ENCODE measurements at regions not wholly inside any gene's neighbourhood (a gene's known extent, or its start where the extent isn't known, plus 50 kb on each side); places are given as distances from the start of the nearest gene placed in this dataset.

DNA sequence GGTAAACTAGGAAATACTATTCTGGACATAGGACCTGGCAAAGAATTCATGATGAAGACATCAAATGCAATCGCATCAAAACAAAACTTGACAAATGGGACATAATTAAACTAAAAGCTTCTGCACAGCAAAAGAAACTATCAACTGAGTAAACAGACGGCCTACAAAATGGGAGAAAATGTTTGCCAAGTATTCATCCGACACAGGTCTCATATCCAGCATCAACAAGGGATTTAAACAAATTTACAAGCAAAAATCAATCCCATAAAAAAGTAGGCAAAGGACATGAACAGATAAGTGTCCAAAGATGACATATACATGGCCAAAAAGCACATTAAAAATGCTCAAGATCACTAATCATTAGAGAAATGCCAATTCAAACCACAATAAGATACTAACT lies 1088.9 kb downstream of the NAALADL2 start:
- H4K91ac ChIP-seq (ENCODE audit: insufficient read length, low read depth, low read length), result no peak overlapping the region
- H3K4me2 ChIP-seq (ENCODE audit: insufficient read depth, insufficient read length, low read length), result no peak overlapping the region
- no peak overlapping the region for H3K18ac ChIP-seq (ENCODE audit: insufficient read length, low read depth, low read length)
- H2AK5ac ChIP-seq (ENCODE audit: insufficient read length, low read length), result no peak overlapping the region
- no peaks in the 10 kb centered on the region for H3K9me3 ChIP-seq (ENCODE audit: control insufficient read depth, low read depth, low read length)
- H3K4me1 Mint-ChIP-seq, result peaks cover 4 to 9% of the 10 kb centered on the region in 2 experiments
- H3K9me3 Mint-ChIP-seq, result peaks cover 18 to 27% of the 10 kb centered on the region in 2 experiments
- no peaks in the 10 kb centered on the region; the same call in 1 of the 2 replicates for H3K4me1 ChIP-seq (ENCODE audit: insufficient read depth, low read length)
- no peaks in the 10 kb centered on the region for H3K27me3 Mint-ChIP-seq (ENCODE audit: low read depth)
- no peak overlapping the region for H3K4ac ChIP-seq (ENCODE audit: low read depth, low read length)
- no CpG with 5 or more reads among the region's 3 CpGs for WGBS (ENCODE audit: extremely low coverage, insufficient read length, low lambda C conversion rate)
- DNase-seq, result no peak
- H2AFZ ChIP-seq (ENCODE audit: low read length), result no peak overlapping the region
- H2BK12ac ChIP-seq (ENCODE audit: insufficient read length, low read depth, low read length), result no peak overlapping the region
- no peak overlapping the region for H3K14ac ChIP-seq (ENCODE audit: insufficient read depth, low read length)
- no peaks in the 10 kb centered on the region for H4K20me1 ChIP-seq (ENCODE audit: control insufficient read depth, insufficient read depth, insufficient read length)
- no peaks in the 10 kb centered on the region for H3K79me2 ChIP-seq (ENCODE audit: insufficient read depth, low read length)
- H4K8ac ChIP-seq (replicated peaks; ENCODE audit: insufficient read length, low read depth, low read length), result no peak overlapping the region
- H2BK20ac ChIP-seq (ENCODE audit: low read depth, low read length, poor library complexity, severe bottlenecking), result no peak overlapping the region
- H3K36me3 Mint-ChIP-seq (ENCODE audit: insufficient read depth in 1 of 3, low read depth in 3 of 3), result peaks cover 12 to 26% (median 13%) of the 10 kb centered on the region in 3 experiments; a peak in 6 of 7 replicates
- no peak overlapping the region for H3K9ac ChIP-seq (ENCODE audit: extremely low read depth, insufficient read length, low read length)
- H4K5ac ChIP-seq (ENCODE audit: insufficient read length, low read depth, low read length), result no peak overlapping the region
- H3K4me3 Mint-ChIP-seq, result no peak overlapping the region
- TF ChIP-seq, protein P1, sequence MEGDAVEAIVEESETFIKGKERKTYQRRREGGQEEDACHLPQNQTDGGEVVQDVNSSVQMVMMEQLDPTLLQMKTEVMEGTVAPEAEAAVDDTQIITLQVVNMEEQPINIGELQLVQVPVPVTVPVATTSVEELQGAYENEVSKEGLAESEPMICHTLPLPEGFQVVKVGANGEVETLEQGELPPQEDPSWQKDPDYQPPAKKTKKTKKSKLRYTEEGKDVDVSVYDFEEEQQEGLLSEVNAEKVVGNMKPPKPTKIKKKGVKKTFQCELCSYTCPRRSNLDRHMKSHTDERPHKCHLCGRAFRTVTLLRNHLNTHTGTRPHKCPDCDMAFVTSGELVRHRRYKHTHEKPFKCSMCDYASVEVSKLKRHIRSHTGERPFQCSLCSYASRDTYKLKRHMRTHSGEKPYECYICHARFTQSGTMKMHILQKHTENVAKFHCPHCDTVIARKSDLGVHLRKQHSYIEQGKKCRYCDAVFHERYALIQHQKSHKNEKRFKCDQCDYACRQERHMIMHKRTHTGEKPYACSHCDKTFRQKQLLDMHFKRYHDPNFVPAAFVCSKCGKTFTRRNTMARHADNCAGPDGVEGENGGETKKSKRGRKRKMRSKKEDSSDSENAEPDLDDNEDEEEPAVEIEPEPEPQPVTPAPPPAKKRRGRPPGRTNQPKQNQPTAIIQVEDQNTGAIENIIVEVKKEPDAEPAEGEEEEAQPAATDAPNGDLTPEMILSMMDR (conservative IDR thresholded peaks at IDR 0.05), result no peak
- no peaks in the 10 kb centered on the region for H3K27me3 ChIP-seq (ENCODE audit: insufficient read depth, low read length)
- no peak overlapping the region for H2BK120ac ChIP-seq (ENCODE audit: low read depth, low read length, poor library complexity, severe bottlenecking)
- no peak overlapping the region for H2BK15ac ChIP-seq (ENCODE audit: low read depth, low read length)
- no peak overlapping the region for H3K56ac ChIP-seq (ENCODE audit: insufficient read length, low read depth, low read length)
- H3K23ac ChIP-seq (ENCODE audit: insufficient read length, low read depth, low read length), result no peak overlapping the region
- no peak overlapping the region for H3T11ph ChIP-seq (ENCODE audit: low read length)
- no peaks in the 10 kb centered on the region for H3K79me1 ChIP-seq (ENCODE audit: insufficient read depth, low read depth, low read length, poor library complexity, severe bottlenecking)
- no peaks in the 10 kb centered on the region for H3K23me2 ChIP-seq (ENCODE audit: insufficient read length, low read depth, low read length, poor library complexity, severe bottlenecking)
- H2BK5ac ChIP-seq (ENCODE audit: insufficient read length, low read length), result no peak overlapping the region
- no peak overlapping the region for H3K27ac ChIP-seq (ENCODE audit: insufficient read length, low read depth, low read length)
- H3K27ac Mint-ChIP-seq, result no peak overlapping the region

Measured in H9 (cell line).